Islet precursor cell (in vitro differentiated cells): ENCODE measurements at regions not wholly inside any gene's neighbourhood (a gene's known extent, or its start where the extent isn't known, plus 50 kb on each side); places are given as distances from the start of the nearest gene placed in this dataset.
"Not testable (repeated sequence)": the region's sequence is repeated elsewhere in the genome, so short reads cannot be mapped to it uniquely, and the experiment has no call there.

Source experiments
- DNase-seq: peaks from one replicate; pipeline ENCODE4 v3.0.0-alpha.2; 2018

DNA sequence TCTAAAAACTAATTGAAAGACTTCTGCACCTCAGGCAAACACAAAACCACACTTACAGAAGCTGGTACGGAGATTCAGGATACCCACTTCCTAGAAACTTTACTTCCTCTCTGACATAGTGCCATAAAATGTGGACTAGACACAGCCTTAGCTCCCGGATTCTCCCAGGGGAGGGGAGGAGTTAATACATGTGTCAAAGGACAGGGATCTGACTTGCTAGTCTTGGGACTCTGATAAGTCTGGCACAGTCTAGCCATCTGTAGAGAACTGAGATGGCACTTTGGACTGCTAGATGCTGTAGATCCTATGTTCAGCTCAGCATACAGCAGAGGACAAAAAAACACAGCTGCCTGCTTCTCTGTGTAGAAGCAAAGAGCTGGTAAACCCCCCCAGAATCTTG, 769.8 kb upstream of the MIR17HG start:
- no peak for DNase-seq

DNA sequence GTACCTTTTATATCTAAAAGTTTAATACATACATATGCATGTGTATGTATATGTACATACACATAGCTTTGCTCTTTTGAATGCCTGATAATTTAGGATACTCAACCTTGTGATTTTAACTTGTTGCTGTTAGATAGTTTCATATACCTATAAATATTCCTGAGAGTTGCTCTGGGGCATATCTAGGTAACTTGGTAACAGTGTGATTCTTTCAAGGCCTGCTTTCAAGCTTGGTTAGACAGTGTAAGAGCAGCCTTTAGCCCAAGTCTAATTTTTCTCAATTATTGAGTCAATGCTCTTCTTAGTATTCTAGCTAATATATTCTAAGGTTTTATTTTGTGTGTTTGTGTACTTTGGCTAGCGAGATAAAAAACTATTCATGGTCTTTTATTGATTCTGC, 762.1 kb upstream of the MIR17HG start:
- no peak for DNase-seq

DNA sequence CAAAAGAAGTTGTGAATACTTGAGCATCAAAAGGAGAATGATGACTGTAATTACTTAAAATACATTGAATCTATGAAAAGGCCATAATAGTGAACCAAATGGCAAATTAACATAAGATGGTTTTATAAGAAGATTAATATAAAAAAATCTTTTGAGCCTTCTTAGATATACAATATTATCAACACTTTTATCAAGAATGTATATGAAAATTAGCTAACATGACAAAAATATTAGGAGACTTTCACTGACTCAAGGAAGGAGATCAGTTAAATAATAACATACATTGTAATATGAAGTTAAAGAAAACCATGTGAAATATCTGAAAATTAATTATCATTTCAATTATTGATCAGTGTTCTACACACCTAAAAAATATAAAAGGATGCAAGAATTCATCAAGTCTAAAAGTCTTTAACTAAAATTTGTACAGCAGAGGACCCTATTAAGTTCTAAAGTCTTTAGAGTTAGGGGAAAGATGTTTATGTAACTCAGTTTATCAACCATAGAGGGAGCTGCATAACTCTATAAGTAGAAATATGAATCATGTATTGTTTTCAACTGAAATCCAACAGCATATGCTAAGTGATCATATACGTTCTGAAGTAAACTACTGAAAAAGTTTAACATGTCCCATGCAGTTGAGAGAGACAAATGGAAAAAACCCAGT, 756.1 kb upstream of the MIR17HG start:
- no peak for DNase-seq

DNA sequence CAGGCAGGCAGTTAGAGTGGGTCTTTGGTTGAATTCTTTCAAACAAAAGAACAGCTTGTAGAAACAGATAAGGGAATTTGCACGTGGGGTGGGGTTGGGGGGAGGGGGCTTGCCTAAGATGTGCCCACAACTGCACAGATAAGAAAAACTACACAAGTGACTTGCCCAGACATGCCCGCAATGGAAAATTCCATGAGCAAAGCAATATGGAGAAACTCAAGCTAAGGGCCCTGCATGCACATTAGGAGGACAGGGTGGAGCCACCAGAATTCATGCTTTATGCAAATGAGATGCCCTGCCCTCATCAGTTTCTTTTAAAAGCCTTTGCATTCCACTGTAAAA, 755.6 kb upstream of the MIR17HG start:
- DNase-seq: peak; percentile 68

DNA sequence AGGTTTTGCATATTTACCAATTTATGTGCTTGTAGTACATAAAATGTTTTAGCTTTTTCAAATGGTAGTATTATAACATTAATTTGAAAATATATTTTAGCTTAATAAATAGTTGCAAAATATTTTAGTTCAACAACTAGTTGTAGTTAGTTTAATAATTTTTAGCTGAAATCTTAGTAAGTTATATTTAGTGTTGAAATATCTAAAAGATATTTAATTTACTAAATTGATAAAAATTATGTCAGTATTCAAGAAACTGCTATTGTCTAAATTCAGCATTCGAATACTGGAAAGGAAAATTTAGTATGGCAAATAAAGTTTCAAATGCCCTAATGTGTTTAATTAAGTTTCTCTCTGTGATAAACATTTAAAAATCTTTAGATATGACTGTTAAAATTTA, 754.5 kb upstream of the MIR17HG start:
- DNase-seq: no peak

DNA sequence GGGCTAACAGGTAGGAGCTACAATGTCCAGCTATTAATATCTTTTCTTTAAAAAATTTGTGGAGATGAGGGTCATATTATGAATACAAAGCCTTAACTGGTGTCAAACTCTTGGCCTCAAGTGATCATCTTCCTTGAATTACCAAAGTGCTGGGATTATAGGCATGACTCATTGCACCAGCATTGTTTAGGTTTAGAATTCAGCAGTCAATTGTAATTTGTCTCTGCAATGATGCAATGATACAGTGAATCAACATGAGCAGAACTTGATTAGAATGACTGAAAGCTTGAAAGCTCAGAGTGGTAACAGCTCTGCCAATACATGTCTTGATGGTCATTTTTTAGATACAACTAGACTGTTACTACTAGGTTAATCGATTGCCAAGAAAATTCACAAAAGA, 752.8 kb upstream of the MIR17HG start:
- DNase-seq: no peak

DNA sequence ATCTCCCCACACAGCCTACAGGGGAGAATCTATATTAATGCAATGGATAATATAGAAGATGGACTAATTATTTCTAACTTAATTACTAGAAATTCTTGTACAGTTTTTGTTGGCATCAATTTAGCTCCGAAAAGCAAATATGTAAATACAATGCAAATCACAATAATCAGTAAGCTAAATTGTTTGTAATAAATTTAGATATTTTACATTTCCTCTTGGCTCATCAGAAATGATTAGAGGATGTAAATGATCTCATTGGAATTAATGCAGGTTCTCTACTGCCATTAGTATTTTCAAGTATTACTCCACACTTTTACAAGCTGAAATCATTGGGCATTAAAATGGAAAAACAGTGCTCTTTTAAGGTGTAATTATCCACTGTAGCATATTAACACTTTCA, 741.8 kb upstream of the MIR17HG start:
- no peak for DNase-seq

DNA sequence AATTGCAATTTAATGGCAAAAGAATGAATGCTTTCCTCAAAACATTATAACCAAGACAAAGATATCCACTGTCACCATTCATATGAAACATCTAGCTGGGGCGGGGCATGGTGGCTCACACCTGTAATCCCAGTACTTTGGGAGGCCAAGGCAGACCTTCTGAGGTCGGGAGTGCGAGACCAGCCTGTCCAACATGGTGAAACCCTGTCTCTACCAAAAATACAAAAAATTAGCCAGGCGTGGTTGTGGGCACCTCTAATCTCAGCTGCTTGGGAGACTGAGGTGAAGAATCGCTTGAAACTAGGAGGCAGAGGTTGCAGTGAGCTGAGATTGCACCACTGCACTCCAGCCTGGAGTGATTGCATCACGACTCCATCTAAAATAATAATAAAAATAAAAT, 740.6 kb upstream of the MIR17HG start:
- DNase-seq: not testable (repeated sequence)

DNA sequence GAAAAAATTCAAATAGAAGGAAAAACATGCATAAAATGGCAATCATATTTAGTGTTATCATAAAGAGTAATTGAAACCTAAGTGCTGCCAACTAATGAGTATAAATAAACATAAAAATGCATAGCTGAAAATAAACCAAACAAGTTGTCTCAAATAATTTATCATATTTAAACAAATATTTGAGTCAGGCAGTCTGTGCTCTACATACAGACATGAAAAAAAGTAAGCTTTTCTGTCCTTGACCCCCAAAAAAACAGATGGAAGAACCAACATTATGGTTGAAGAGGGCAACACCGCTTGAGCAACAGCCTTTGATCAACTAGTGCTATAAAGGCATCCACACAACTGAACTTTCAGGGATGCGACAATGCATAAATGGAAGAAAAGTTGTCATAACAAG, 735.1 kb upstream of the MIR17HG start:
- DNase-seq: no peak

DNA sequence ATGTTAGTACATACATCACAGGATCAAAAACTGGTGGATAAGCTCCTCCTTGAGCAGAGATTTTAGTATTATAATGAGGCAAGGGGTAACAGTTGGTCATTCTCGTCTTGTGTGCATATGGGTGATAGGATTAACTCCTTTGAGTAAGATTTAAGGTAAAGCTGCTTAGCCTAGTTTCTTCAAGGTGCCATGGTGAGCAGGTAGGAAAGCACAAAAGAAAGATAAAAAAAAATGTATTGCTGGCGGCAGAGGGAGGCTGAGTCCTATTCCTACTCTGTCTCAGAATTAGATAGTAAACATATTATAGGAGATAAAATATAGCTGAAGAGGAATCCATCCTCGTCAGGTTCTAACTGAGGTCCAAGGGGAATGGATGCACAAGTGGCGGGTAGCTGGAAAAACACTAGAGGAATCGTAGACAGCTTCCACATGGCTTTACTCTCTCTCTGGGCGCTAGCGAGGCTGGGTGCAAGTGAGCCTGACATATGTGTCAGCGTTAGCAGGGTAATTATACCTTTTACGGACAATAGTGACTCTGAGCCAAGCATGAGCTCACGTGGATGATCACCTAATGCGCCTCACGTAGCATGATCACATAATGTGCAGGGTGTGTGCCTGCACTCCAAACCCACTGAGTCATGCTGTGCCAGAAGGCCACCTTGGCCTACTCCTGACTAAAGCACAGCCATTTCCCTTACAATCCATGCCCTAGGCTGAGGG, 734.3 kb upstream of the MIR17HG start:
- DNase-seq: no peak

DNA sequence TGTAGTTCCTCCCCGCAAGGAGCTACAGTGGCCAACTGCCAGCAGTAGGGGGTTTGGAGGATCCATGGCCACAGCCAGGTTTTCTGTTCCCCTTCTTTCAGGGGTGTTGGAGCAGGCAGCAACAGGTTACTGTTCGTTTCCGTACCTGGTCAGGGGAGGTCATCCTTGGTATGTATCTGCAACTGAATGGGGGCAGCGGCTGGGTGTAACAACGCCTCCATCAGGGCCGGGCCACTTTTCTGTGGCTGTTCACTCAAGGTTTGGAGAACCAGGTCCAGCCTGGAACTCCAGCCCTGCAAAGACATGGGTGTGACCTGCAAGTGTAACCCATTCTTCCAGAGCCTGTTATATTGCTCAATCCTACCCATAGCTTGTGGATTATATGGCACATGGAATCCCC, 732.3 kb upstream of the MIR17HG start:
- no peak for DNase-seq

DNA sequence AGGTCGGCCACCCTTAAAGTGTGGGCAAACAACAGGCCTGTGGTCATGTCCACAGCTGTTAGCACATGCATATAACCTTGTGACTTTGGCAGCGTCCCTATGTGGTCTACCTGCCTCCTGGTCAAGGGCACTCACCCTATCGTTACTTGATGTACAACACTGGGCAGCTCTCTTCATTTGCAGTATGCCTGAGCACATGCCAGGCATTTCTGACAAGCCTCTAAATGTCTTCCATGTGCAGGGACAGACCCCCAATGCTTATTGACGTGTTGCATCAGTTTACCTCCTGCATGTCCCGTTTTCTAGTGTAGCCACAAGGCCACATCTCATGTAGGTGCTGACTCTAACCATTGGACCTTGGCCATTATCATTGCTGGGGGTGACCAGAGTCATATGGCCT, 731.7 kb upstream of the MIR17HG start:
- DNase-seq: no peak

DNA sequence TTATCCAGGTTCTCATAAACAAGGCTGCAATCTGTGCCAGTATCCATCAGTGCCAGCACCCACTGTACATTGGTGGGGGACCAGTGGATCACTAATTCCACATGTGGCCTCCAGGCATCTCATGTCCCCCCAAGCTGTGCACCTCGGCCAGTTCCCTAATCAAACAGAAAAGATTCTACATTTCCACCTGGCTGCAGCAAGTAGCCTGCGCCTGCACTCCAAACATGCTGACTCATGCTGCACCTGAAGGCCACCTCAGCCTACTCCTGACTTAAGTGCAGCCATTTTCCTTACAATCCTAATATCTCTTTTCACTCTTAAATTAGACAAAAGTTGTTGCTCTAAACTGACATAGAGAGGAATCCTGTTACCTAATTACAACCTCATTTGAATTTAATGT, 729.4 kb upstream of the MIR17HG start:
- DNase-seq: no peak

DNA sequence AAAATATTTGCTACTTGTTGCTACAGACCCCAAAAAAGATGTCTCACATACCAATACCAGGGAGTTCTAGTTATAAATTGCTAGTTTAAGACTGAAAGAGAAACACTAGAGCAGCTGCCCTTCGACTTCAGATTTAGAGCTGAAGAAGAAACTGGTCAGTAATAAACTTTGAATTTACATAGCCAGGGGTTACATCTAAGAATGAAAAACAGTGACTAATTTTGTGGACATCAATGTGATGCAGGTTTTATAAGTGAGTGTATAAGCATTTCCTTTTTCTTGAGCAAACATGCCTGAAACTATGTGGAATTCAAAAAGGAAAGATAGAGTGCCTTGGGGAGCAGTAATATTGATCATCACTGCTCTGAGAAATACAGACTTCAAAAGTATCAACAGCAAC, 724.9 kb upstream of the MIR17HG start:
- no peak for DNase-seq

DNA sequence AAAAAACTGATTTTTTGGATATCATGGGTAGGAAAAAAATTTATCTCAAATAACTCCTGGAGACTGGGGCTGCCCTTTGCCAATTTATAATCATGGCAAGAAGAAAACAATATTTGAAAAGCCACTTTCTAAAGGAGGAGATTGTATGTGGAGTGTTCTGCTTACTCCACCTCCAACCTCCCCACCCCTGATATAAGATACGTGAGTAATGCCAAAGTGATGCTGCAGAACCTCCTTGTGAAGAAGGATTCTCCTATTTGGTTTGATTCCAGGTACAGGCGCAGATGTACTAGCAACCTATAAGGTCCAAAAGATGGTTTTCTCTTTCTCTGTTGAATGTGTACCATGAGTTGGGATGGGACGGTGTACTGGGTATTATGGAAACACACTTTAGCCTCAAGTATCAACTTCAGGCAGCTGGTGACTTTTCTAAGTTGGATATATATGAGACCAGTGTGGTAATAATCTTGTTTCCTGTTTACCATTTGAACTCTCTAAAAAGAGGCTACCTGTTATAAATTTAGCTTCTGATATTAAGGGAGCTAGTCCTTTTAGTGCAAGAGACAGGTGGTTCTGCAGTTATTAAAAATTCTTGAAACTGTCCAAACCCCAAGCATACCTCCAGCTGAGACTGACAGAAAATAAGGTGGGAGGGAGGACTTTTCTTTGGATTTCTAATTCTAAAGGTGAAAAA, 724.0 kb upstream of the MIR17HG start:
- no peak for DNase-seq

DNA sequence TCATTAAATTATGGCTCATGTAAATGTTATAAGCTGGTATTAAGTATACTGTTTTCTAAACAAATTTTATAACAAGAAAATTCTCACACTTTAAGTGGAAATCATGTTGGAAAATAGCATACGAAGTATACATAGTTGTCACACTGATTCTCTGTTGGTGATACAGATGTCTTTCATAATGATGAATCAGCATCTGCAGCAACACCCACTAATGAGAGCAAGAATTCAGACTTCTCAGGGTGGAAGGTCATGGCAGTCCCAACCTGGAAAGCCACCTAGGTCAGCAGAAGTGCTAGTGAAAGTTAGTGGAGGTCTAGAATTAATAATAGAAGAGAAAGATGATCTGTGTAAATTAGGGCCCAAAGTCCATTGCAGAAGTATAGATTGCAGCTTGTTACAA, 719.7 kb upstream of the MIR17HG start:
- DNase-seq: no peak

DNA sequence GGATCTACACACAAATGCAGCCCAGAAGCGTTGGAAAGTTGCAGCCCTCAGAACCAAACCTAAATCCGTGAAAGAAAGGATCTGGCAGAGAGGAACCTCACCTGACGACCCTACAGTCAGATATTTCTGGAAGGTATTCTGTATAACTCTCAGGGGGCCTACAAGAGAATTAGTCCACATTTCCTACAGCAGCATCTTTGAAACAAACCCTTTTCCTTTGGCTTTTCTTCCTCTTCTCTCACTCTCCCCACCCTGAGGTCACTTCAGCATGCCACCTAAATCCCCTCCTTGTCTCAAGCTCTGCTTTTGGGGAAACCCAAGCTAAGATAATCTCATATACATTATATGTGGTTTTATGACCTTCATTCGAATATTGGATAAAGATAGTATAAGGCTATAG, 719.0 kb upstream of the MIR17HG start:
- DNase-seq: no peak

DNA sequence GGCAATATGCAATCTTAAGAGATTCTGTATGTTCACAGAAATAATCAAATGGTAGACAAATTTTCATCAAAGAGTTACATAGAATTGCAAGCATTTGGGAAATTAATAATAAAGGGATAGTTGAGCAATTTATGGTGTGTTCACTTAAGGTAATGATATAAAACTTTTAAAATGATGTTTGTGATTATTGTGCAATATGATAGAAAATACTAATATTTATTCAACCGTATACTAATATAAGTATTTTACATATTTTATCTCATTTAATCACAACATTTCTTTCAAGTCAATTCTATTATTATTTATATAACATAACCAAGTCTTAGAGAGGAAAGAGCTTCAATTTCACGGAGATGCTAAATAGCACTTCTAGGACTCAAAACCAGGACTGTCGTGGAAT, 716.8 kb upstream of the MIR17HG start:
- DNase-seq: no peak

DNA sequence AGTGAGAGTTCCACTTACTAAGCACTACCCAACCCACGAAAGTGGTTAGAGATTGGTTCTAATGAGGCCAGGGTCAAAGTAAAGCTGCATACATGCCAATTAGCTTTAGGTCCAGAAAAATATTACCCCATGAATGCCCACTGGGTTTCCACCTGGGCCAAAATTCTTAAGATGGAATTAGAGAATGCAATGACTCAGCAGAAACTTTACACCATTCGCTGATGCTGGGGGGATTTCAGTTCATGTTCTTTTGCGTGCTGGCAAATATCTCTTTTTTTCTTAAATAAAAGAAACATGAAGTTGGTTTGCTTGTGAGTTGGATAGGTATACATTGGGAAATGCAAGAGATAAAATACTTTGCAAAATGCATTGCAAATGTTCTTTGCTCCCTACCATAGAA, 715.3 kb upstream of the MIR17HG start:
- DNase-seq: no peak

DNA sequence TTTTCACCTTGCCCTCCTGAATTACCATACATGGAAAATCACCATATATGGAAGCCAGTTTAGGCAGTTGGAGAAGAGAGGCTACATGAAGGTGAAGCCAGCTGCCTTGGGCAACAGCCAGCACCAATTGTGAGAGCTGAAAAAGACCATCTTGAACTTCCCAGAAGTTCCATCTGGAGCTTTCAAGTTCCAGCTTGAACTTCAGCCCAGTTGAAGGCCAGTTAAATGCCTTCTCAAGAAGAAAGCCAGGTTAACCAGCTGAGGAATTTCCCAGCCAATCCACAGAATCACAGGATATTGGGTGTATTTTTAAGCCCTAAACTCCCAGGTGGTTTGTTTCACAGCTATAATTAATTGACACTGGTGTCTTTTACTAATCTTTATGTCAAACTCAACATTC, 713.6 kb upstream of the MIR17HG start:
- no peak for DNase-seq

DNA sequence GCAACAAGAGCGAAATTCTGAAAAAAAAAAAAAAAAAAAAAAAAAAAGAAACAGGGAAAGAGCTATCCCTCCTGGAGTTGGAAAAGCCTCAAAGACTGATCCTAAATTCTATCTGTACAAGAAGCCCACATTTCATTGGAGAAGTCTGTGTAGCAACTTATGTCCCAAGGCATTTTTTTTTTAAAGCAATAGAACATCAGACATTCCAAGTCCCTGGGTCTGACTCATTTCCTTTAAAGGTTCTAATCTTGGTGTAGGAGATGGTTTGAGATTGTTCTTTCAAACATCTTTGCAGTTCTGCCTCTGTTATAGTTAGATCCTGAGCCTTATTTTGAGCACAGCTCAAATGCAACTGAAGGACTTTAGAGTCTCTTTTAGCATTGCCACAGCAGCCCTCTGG, 706.5 kb upstream of the MIR17HG start:
- no peak for DNase-seq

DNA sequence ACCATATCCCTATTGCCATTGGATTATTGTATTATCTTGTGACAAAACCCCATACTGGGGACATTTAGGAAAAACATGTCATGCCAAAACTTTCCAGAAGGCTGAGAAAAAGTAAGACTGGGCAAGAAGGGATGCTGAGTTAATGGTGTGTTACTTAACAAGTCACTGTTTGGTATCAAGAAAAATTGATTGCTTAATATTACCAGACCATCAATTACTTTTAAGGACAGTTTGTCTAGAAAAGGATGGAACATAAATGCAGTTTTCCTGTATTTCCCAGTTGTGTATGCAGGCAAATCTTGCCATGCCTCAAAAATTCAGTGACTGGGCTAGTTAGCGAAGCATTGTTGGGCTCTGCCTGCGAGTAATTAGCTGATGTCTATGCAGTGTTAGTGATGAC, 705.6 kb upstream of the MIR17HG start:
- DNase-seq: no peak

DNA sequence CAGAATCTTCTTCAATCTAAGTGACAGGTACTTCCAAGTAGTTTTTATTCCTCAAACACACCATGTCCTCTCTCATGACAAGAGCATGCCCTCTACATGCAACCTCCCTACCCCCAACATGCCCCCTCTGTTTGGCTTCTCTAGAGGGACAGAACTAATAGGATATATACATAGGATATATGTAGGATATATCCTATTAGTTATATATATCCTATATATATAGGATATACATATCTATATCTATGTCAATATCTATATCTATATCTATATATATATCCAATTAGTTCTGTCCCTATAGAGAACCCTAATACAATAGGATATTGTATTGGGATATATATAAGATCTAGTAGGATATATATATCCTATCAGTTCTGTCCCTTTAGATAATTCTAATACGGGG, 701.9 kb upstream of the MIR17HG start:
- DNase-seq: no peak

DNA sequence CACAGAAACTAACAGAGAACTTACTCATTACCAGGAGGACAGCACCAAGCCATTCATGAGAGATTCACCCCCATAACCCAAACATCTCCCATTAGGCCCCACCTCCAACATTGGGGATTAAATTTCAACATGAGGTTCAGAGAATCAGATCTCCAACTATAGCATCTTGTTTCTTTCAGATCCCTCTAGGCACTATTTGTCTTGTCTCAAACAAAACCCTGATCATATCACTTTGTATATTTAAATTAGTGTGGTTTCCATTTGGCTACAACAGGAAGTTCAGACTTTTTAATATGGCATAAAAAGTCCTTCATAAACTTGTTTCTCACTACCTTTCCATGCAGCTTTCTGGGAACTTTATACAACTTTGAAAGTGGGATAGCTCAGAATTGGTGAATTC, 699.0 kb upstream of the MIR17HG start:
- no peak for DNase-seq

DNA sequence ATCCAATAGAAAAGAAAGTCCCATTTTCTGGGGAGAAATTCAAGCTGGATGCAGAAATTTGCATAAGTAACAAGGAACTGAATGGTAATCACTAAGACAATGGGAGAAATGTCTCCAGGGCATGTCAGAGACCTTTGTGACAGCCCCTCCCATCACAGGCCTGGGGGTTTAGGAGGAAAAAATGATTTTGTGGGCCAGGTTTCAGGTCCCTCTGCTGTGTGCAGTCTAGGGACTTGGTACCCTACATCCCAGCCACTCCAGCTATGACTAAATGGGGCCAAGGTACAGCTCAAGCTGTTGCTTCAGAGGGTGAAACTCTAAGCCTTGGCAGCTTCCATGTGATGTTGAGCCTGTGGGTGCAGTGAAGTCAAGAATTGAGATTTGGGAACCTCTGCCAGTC, 695.5 kb upstream of the MIR17HG start:
- DNase-seq: no peak
